Daoy (cell line): ENCODE measurements at regions not wholly inside any gene's neighbourhood (a gene's known extent, or its start where the extent isn't known, plus 50 kb on each side); places are given as distances from the start of the nearest gene placed in this dataset.
A peak's percentile ranks its signal among the peaks of the same experiment; 100 is the strongest.
"Not testable (repeated sequence)": the region's sequence is repeated elsewhere in the genome, so short reads cannot be mapped to it uniquely, and the experiment has no call there.

Experiments used
- DNase-seq: peaks from one replicate; pipeline ENCODE4 v3.0.0-alpha.2; 2015; ENCODE audit warnings: low read depth

GRCh38 chr7:8314566-8314965, 52.6 kb upstream of the ICA1 start:
- DNase-seq: no peak

DNA sequence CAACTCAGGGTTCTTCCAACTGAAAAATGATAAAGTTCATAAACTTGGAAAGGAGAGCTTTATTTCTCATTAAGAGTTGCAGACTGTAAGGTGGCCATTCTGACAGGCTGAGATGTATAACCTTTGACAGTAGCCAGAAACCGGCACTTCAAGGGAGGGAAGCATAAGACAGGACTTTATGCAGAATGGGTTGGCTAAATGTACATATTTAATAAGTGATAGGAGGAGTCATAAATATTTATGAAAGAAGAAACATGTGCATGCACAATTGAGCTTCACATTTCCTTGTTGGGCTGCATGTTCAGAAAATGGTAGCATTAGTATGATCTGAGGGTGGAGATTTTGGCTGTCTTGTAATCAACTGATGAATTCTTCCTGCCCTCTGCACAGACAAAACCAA, 57.1 kb upstream of the ICA1 start:
- no peak for DNase-seq

DNA sequence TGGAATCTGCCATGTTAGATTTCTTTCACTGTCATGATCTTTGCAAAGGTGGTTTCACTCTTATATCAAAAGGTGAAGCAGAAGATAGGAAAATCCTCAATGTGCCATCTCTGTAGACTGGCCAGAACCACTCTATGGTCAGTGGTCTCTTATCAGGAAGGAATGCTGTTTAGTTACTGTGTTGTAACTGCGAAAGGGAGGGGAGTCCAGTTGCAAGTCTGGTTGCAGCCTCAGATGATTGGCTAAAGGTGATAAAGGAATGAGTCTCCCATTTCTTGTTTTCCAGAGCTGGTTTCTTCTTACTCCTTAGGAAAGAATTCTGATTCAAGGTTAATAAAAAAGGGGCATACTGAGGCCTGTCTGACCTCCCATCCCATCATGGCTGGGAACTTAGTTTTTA, 58.2 kb upstream of the ICA1 start:
- DNase-seq: no peak

DNA sequence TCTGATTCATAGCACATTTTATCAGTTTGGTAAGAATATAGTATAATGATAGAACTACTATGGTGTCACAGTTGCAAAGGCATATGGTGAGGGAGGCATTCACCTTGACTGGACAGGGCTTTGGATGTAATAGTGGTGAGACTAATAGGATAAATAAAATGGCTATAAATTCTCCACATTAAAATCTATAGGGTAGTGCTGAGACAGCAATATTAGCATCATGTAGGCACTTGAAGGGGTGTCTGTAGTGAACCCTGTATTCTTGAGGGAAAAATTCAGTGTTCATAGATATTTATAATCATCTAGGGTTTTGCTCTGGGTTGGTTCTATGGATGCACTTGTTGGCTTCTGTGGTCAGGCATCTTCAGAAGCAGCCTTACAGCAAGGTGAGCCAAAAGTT, 59.3 kb upstream of the ICA1 start:
- DNase-seq: no peak

DNA sequence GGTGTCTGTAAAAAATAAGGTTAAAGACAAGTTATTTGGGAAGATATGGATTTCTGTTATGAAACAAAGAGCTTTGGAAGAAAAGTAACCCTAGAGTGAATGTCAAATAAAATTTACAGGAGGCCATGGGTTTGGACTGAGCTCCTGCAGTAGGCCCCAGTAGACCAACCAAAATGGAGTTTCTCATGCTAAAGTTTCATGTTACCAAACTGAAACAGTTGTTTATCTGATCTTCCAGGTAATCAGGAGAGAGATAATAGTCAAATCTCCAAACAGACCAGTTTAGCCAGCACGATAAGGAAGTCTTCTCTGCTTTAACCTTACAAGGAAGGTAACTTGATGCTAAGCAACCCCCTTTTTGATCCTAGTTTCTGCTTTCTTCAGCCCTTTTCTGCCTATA, 60.7 kb upstream of the ICA1 start:
- DNase-seq: no peak

DNA sequence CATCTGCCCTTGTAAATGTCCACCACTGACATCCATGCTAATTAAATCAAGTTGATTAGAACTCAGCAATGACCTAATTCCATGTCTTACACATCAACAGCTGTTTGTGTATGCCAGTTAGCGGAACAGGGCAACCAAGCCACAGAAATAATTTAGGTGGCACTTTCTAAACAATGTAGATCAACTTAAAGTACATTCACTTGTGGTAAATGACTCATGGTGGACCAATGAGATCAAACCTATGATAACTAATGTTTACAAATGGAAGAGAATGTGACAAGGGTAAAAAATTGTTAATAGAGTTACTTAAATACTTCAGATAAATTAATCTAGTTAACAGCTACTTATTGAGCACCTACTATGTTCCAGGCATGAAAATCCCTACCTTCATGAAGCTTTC, 63.1 kb upstream of the ICA1 start:
- no peak for DNase-seq

- no peak for DNase-seq
Measured at GRCh38 chr7:8327199-8327598, 65.2 kb upstream of the ICA1 start.

DNA sequence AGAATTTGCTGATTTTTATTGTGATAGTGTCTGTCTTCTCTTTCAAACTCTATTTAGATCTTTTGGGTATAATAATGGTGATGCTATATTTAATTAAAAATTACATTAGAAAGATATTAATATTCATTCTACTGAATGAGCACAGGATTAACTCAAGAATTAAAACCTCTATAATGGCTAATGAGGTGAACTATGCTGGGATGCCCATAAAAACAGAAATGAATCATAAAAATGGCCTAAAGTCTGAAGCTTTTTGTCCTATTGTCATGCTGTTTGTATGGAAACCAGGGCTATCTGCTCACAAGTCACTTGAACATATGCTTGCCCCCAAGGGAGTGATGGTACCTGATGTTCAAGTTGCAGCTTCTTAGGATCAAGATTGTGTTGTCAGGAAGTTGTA, 76.2 kb upstream of the ICA1 start:
- DNase-seq: no peak

DNA sequence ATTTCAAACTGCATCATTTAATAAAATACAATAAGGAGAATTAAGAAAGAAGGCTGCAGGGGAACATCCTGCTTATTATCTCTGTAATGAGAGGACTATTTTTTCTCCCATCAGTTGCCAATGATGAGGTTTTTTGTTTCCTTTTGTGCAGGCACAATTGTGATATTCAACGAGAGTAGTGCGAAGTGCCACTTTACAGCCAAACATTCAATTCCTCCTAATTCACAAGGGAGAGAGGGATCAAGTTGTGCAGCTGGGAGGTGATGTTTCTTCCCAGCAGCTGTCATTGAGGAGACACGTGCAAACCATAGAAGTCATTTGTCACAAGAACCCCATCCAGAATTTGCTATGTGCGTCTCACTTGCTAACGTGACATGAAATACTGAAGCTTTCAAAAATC, 81.6 kb upstream of the ICA1 start:
- DNase-seq: no peak

DNA sequence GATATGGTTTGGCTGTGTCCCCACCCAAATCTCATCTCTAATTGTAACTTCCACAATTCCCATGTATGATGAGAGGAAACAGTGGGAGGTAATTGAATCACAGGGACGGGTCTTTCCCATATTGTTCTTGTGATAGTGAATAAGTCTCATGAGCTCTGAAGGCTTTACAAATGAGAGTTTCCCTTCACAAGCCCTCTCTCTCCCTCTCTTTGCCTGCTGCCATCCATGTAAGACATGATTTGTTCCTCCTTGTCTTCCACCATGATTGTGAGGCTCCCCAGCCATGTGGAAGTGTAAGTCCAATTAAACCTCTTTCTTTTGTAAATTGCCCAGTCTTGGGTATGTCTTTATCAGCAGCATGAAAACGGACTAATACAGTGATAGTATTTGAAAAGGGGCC, 85.4 kb upstream of the ICA1 start:
- not testable (repeated sequence) for DNase-seq

DNA sequence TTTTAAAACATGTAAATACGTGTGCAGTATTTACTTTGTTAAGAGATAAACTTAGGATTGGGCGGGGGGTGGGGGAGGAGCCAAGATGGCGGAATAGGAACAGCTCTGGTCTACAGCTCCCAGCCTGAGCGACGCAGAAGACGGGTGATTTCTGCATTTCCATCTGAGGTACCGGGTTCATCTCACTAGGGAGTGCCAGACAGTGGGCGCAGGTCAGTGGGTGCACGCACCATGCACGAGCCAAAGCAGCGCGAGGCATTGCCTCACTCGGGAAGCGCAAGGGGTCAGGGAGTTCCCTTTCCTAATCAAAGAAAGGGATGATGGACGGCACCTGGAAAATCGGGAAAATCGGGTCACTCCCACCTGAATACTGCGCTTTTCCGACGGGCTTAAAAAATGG, 81.8 kb upstream of the NXPH1 start:
- not testable (repeated sequence) for DNase-seq

DNA sequence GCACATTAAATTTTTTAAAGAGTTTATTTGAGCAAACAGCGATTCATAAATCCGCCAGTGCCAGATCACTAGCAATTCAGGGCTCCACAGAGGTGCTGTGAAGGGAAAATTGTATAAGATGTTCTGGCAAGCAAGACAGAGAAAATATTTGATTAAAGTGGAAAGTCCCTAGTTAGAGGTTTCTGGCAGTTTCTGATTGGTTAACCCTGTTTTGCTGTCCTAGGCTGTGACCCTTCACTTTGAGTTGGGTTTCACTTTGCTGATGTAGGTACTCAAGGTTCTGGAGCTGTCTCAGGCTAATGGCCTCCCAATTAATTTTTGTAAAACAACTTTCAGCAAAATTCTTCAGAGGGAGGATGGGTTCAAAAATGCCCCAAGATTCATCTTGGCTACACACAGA, 79.4 kb upstream of the NXPH1 start:
- no peak for DNase-seq

- DNase-seq: no peak
Measured at GRCh38 chr7:8354503-8354902, 78.9 kb upstream of the NXPH1 start.

DNA sequence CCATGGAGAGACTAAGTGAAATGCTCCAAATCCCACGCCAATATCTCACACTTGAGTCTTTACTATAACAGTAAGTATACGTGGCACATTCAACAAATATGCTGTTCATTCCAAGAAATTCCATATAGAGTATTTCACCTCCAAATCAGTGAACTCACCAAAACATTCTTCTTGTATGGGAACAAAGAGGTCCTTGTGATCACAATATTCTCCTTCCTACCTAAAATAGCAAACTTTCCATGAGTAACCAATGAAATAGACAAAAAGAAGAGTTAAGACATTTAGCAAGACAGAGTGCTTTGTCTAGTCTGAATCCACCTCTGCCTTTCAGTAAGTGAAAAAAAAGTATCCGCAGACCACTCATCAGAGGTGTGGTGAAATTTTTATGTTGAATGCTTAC, 77.3 kb upstream of the NXPH1 start:
- no peak for DNase-seq

DNA sequence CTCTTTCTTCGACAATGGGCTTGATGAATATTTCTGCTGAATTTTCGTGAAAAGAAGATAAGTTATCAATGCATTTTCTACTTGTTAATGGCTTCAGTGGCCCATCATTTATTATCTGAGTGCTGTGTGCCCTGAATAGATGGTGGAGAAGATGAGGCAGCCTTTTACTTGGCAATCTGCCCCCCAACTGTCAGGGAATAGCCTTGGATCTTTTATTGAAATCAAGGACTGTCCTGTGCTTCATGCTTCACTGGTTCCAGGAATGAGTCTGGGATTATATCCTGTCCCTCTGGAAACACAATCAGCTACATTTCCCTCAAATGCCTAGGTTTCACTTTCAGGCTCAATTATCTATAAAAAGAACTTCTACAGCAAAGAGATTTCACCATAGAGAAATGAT, 75.9 kb upstream of the NXPH1 start:
- DNase-seq: peak; percentile 5

DNA sequence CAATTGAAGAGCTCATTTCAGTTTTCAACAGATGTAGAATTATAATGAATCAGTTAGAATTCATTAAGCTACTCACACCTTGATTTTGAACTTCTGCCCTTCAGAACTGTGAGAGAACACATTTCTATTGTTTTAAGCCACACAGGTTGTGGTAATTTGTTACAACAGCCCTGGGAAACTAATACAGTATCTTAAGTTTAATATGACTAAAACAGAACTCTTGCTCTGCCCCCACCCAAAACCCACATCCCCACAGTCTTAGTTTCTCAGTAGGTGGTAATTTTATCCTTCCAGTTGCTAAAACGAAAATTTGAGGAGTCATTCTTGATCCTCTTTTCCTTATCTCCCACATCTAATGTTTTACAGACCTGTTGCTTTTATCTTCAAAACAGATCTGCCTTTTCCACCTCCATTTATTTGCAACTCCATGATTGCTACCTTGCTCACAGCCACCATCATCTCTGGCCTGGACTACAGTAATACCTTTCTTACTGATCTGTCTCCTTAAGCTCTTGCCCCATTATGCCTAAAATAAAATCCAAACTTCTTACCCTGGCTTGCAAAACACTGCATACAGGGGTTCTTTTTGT, 72.8 kb upstream of the NXPH1 start:
- no peak for DNase-seq

DNA sequence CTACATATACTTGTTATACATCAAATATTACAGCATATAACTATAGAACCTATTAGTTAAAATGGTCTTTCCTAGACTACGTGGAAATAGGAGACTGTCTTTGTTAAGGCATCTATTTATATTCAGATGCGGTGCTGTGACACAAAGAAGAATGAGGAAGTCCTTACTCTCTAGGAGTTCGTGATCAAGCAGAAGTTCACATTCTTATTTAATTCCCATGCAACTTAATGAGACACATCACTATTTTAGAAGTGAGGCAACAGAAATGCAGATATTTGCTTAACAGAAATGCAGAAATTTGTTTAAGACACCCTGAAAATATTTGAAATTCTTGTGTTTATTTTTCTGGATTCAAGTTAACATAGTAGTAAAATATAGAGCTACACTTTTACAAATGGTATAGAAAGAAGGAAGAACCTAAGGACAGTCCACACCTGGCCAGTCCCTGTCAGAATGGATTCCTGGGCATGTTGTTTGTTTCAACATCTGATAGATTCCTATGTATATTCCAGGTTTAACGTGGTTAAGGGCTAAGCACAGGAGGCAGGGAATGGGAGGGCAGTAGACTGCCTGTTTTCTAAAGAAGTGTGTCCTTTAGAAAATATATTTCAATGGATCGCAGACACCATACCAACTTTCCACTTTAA, 70.6 kb upstream of the NXPH1 start:
- no peak for DNase-seq

DNA sequence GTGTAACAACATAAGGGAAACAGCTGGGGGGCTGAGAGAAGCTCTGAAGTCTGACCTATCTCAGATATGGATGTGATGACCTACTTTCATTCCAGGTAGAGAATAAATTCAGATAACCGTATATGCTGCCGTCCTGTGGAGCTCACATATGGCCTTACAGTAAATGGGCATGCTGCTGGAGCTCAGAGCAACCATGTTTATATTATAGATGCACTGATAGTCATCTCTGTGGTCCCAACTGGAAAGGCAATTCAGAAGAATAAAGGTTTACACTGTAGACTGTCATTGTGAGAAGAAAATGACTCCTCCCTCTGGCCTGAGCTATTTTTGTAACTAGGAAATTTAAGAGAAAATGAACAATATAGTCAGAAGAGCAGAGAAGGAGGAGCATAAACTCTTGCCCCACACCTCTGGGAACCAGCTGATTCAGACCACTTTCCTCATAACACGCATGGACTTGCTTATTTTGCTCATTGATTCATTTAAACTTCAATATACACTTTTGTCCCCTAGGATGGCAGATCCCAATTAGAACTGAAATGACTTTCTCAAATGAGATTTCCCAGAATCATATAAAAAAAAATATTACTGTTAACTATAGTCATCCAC, 69.9 kb upstream of the NXPH1 start:
- no peak for DNase-seq

DNA sequence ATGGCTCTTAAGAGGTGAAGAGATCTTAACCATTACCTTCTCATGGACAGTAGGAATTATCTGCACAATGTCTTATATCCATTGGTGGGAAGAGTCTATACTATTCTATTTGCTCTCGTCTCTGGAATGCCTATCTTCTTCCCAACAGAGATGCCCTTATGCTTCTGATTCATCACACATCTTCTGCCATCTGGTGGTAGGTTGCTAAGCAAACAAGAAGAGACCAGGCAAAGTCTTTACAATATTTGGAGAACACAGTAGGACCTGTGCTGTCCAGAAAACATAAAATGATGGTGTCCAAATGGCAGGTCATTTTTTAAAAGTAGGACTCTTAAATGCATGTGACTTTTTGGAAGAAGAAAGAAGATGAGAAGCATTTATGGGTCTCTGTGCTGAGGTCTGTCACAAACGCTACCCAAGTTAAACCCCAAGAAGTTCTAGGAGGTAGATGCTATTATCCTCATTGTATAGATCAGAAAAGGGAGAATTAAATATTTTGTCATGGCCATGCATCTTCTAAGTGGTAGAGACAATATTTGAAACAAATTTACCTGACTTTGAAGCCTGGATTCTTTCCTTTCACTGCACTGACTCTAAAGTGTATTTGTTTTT, 67.8 kb upstream of the NXPH1 start:
- DNase-seq: no peak

DNA sequence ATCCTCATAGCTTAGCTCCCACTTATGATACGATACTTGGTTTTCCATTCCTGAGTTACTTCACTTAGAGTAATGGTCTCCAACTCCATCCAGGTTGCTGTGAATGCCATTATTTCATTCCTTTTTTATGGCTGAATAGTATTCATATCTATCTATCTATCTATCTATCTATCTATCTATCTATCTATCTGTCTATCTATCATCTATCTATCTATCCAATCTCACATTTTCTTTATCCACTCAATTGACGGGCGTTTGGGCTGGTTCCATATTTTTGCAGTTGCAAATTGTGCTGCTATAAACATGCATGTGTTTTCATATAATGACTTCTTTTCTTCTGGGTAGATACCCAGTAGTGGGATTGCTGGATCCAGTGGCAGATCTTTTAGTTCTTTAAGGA, 65.4 kb upstream of the NXPH1 start:
- DNase-seq: not testable (repeated sequence)

DNA sequence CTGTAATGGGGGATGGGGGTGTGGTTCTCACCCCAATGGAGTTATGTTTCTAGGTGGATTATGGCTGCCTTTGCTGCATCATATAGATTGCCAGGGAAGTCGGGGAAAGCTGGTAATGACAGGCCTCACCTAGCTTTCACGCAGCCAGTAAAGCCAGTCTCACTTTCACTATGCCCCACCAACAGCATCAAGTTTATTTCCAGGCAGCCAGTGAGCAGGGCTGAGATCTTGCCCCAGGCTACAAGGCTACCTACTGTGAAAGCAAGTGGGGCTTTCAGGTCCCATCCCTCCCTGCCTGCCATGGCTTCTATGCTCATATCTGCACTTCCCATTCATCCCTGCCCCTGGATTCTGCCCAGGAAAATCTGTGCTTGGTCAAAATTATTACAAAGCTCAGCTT, 61.7 kb upstream of the NXPH1 start:
- DNase-seq: no peak

- DNase-seq: no peak
Measured at GRCh38 chr7:8373851-8374250, 59.6 kb upstream of the NXPH1 start.

DNA sequence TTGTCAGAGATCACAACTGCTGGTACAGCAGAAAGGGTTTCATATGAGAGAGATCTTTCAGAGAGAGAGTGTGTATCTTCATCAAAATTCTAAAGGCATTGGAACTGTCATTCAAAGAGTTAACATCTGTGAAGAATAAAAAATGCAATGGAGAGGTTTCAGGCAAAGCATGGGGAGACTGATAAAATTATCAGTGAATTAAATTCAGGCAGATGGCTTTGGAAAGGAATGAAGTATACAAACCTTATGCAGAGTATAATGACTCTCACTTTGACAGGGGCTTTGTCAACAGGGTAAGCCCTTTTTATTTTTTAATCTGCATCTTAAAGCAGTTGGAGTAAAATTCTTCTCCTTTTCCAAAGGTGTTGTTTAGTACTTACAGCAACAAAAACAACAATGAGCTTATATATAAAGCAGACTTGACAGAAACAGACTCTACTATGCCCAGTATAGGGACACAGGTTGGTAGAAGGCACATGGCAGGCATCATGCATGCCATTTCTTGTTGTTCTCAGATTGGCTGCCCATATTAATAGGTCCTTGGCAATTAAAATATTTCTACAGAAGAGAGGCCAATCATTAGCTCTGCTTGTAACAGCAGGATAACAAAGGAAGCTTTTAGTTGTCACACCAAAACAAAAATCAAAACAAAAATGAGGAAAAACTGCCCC, 54.9 kb upstream of the NXPH1 start:
- no peak for DNase-seq
